ENCODE measurements at regions not wholly inside any gene's neighbourhood (a gene's known extent, or its start where the extent isn't known, plus 50 kb on each side); places are given as distances from the start of the nearest gene placed in this dataset.

DNA sequence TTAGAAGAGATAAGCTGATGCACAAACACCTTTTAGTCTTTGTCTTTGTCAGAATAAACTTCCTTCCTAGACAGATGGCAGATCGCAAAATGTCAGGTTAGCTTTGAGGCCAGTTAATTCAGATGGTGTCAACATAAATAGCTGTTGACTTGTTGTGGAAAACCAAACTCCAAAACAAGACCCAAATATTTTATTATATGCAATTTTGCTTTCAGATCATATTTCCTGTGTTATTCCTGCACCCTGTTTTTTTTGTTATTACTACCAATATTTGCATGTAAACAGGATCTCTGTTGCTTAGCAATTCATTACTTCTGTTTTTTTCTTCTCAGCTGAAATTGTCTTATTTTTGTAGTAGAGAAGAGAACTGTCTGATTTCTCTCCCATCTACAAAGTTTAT is 316.0 kb downstream of the ETS1 start (continued):
- TF ChIP-seq, protein P1, sequence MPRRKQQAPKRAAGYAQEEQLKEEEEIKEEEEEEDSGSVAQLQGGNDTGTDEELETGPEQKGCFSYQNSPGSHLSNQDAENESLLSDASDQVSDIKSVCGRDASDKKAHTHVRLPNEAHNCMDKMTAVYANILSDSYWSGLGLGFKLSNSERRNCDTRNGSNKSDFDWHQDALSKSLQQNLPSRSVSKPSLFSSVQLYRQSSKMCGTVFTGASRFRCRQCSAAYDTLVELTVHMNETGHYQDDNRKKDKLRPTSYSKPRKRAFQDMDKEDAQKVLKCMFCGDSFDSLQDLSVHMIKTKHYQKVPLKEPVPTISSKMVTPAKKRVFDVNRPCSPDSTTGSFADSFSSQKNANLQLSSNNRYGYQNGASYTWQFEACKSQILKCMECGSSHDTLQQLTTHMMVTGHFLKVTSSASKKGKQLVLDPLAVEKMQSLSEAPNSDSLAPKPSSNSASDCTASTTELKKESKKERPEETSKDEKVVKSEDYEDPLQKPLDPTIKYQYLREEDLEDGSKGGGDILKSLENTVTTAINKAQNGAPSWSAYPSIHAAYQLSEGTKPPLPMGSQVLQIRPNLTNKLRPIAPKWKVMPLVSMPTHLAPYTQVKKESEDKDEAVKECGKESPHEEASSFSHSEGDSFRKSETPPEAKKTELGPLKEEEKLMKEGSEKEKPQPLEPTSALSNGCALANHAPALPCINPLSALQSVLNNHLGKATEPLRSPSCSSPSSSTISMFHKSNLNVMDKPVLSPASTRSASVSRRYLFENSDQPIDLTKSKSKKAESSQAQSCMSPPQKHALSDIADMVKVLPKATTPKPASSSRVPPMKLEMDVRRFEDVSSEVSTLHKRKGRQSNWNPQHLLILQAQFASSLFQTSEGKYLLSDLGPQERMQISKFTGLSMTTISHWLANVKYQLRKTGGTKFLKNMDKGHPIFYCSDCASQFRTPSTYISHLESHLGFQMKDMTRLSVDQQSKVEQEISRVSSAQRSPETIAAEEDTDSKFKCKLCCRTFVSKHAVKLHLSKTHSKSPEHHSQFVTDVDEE (CRISPR knock-in tag; IDR thresholded peaks at IDR 0.05), result no peak
- TF ChIP-seq, protein P2, sequence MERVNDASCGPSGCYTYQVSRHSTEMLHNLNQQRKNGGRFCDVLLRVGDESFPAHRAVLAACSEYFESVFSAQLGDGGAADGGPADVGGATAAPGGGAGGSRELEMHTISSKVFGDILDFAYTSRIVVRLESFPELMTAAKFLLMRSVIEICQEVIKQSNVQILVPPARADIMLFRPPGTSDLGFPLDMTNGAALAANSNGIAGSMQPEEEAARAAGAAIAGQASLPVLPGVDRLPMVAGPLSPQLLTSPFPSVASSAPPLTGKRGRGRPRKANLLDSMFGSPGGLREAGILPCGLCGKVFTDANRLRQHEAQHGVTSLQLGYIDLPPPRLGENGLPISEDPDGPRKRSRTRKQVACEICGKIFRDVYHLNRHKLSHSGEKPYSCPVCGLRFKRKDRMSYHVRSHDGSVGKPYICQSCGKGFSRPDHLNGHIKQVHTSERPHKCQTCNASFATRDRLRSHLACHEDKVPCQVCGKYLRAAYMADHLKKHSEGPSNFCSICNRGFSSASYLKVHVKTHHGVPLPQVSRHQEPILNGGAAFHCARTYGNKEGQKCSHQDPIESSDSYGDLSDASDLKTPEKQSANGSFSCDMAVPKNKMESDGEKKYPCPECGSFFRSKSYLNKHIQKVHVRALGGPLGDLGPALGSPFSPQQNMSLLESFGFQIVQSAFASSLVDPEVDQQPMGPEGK (CRISPR knock-in tag; IDR thresholded peaks at IDR 0.05; ENCODE audit: borderline replicate concordance), result no peak
- no peak for TF ChIP-seq RARB (CRISPR knock-in tag; IDR thresholded peaks at IDR 0.05)
- no peak for TF ChIP-seq ESRRG (CRISPR knock-in tag; IDR thresholded peaks at IDR 0.05)
- TF ChIP-seq TCF4 (CRISPR knock-in tag; IDR thresholded peaks at IDR 0.05; ENCODE audit: borderline replicate concordance), result no peak
- no peak for TF ChIP-seq ZNF565 (CRISPR knock-in tag; conservative IDR thresholded peaks at IDR 0.05; ENCODE audit: low read depth)
- TF ChIP-seq PPARA (CRISPR knock-in tag; IDR thresholded peaks at IDR 0.05; ENCODE audit: borderline replicate concordance), result no peak

DNA sequence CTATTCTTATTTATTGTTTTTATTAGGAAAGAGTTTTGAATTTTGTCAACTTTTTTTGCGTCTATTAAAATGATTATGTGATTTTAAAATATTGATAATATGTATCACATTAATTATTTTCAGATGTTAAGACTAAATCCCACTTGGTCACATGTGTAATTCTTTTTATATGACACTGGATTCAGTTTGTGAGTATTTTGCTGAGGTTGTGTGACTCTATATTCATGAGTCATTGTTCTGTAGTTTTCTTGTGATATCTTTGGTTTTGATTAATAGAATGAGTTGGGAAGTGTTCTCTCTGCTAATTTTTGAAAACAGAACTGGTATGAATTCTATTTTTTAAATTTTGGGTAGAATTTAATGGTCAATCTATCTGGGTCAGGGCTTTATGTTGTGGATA is 317.9 kb downstream of the ETS1 start:
- ATAC-seq, result no peak
- TF ChIP-seq ZNF70 (CRISPR knock-in tag; IDR thresholded peaks at IDR 0.05), result no peak
- TF ChIP-seq TCF4 (CRISPR knock-in tag; IDR thresholded peaks at IDR 0.05; ENCODE audit: borderline replicate concordance), result no peak

DNA sequence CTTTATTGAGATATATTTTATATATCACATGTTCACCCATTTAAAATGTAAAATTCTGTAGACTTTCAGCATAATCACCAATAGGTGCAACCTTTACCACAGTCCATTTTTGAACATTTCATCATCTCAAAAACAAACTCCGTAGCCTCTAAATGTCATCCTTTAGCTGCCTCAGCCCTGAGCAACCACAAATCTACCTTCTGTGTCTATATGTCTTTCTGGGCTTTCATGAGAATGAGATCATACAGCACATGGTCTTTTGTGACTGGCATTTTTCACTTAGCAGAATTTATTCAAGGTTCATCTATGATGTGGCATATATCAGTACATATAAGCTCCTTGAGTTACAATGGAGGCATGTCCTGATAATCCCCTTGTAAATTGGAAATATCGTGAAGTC is 320.5 kb downstream of the ETS1 start:
- TF ChIP-seq TCF4 (CRISPR knock-in tag; IDR thresholded peaks at IDR 0.05; ENCODE audit: borderline replicate concordance), result no peak
- no peak for TF ChIP-seq ZNF70 (CRISPR knock-in tag; IDR thresholded peaks at IDR 0.05)
- no peak for TF ChIP-seq SNAI2 (CRISPR knock-in tag; IDR thresholded peaks at IDR 0.05)
- no peak for TF ChIP-seq ESRRG (CRISPR knock-in tag; IDR thresholded peaks at IDR 0.05)
- TF ChIP-seq OSR1 (CRISPR knock-in tag; IDR thresholded peaks at IDR 0.05), result no peak
- TF ChIP-seq, protein P1 (CRISPR knock-in tag; IDR thresholded peaks at IDR 0.05), result no peak
- TF ChIP-seq GLIS3 (CRISPR knock-in tag; IDR thresholded peaks at IDR 0.05), result no peak
- TF ChIP-seq, protein P2 (CRISPR knock-in tag; IDR thresholded peaks at IDR 0.05; ENCODE audit: borderline replicate concordance), result no peak
- TF ChIP-seq, protein P3, sequence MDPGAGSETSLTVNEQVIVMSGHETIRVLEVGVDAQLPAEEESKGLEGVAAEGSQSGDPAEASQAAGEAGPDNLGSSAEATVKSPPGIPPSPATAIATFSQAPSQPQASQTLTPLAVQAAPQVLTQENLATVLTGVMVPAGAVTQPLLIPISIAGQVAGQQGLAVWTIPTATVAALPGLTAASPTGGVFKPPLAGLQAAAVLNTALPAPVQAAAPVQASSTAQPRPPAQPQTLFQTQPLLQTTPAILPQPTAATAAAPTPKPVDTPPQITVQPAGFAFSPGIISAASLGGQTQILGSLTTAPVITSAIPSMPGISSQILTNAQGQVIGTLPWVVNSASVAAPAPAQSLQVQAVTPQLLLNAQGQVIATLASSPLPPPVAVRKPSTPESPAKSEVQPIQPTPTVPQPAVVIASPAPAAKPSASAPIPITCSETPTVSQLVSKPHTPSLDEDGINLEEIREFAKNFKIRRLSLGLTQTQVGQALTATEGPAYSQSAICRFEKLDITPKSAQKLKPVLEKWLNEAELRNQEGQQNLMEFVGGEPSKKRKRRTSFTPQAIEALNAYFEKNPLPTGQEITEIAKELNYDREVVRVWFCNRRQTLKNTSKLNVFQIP (CRISPR knock-in tag; IDR thresholded peaks at IDR 0.05; ENCODE audit: borderline replicate concordance, low read depth), result no peak
- TF ChIP-seq ISL1 (CRISPR knock-in tag; IDR thresholded peaks at IDR 0.05), result no peak
- TF ChIP-seq ZNF565 (CRISPR knock-in tag; conservative IDR thresholded peaks at IDR 0.05; ENCODE audit: low read depth), result no peak
- TF ChIP-seq ARNTL (CRISPR knock-in tag; IDR thresholded peaks at IDR 0.05; ENCODE audit: borderline replicate concordance, low read depth), result no peak
- ATAC-seq, result no peak
